Right lobe of liver (tissue), 4 donors: ENCODE measurements at regions not wholly inside any gene's neighbourhood (a gene's known extent, or its start where the extent isn't known, plus 50 kb on each side); places are given as distances from the start of the nearest gene placed in this dataset.

Experiments used
- POLR2A ChIP-seq: fragments of 450-650 bp; IDR thresholded peaks from one replicate; pipeline ENCODE4 v1.6.1; 2017; ENCODE audit warnings: antibody characterized with exemption, mild to moderate bottlenecking
- TF ChIP-seq, protein P1 (sequence below), 4 donors: fragments of 200-600 bp in 3 of 4; fragments of 450-650 bp in 1 of 4; IDR thresholded peaks; one replicate each; pipeline versions ENCODE4 v1.5.1 to v1.8.0; 2016 to 2022; ENCODE audit warnings: antibody characterized with exemption in 4 of 4, mild to moderate bottlenecking in 2 of 4
- donor health status: DM: no; HTN: no; CAD: no.
- donor health status: DM: no; HTN: no; CAD: no.
- donor health status: DM: no; HTN: yes; CAD: no.

DNA sequence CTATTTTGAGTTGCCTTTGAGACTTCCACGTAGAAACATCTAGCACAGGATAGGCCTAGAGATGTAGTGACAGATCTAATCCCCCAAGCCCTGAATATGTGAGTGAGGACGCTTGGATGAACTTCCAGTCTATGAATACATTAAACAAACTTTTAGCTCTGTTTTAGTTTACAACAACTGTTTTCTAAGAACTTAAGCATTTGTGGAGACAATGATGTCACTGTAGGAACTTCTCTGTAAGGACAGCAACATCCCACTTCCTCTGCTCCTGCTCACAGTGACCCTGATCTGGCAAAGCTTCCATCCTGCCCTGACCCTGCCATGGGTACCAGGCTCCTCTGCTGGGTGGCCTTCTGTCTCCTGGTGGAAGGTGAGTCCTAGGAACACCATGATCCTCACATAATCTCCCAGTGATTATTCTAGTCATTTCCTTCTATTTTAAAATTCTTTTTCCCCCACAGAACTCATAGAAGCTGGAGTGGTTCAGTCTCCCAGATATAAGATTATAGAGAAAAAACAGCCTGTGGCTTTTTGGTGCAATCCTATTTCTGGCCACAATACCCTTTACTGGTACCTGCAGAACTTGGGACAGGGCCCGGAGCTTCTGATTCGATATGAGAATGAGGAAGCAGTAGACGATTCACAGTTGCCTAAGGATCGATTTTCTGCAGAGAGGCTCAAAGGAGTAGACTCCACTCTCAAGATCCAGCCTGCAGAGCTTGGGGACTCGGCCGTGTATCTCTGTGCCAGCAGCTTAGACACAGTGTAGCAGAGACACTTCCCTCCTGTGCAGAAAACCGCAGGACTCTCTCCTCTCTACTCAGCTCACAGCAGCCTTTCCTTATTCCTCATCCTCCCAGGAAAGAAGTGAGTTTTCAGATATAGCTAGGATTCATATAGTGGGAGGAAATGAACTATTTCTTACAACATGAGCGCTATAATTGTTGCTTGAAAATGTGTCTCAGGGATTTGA lies 194.4 kb upstream of the PRSS1 start:
- TF ChIP-seq, protein P1, sequence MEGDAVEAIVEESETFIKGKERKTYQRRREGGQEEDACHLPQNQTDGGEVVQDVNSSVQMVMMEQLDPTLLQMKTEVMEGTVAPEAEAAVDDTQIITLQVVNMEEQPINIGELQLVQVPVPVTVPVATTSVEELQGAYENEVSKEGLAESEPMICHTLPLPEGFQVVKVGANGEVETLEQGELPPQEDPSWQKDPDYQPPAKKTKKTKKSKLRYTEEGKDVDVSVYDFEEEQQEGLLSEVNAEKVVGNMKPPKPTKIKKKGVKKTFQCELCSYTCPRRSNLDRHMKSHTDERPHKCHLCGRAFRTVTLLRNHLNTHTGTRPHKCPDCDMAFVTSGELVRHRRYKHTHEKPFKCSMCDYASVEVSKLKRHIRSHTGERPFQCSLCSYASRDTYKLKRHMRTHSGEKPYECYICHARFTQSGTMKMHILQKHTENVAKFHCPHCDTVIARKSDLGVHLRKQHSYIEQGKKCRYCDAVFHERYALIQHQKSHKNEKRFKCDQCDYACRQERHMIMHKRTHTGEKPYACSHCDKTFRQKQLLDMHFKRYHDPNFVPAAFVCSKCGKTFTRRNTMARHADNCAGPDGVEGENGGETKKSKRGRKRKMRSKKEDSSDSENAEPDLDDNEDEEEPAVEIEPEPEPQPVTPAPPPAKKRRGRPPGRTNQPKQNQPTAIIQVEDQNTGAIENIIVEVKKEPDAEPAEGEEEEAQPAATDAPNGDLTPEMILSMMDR (IDR thresholded peaks at IDR 0.05), result no peak
- TF ChIP-seq POLR2A, result no peak
